ENCODE measurements at regions not wholly inside any gene's neighbourhood (a gene's known extent, or its start where the extent isn't known, plus 50 kb on each side); places are given as distances from the start of the nearest gene placed in this dataset.

GRCh38 chr16:35181422-35182030 is 1722.1 kb downstream of the TP53TG3F start:
- TF ChIP-seq KLF16 (tag by site-specific recombination; IDR thresholded peaks at IDR 0.05) (no peak), ZNF423 (tag by site-specific recombination; IDR thresholded peaks at IDR 0.05) (no peak), ZBTB17 (tag by site-specific recombination; IDR thresholded peaks at IDR 0.05) (no peak), ZNF677 (tag by site-specific recombination; IDR thresholded peaks at IDR 0.05) (no peak), ZBTB8A (tag by site-specific recombination; IDR thresholded peaks at IDR 0.05) (no peak)
